Suprapubic skin (tissue), 4 donors: ENCODE measurements at regions not wholly inside any gene's neighbourhood (a gene's known extent, or its start where the extent isn't known, plus 50 kb on each side); places are given as distances from the start of the nearest gene placed in this dataset.

Experiments used
- DNase-seq, 2 donors: peaks; one replicate each; pipeline ENCODE4 v3.0.0-alpha.2; 2019; ENCODE audit warnings: low spot score in 2 of 2
- H3K27ac ChIP-seq: fragments of 200-600 bp; sonication (generic); one replicate; pipeline ENCODE4 v1.5.1; 2019
- H3K27me3 ChIP-seq: fragments of 200-600 bp; sonication (generic); one replicate; pipeline ENCODE4 v1.5.1; 2019
- H3K36me3 ChIP-seq: fragments of 200-600 bp; sonication (generic); one replicate; pipeline ENCODE4 v1.5.1; 2019
- H3K4me1 ChIP-seq: fragments of 200-600 bp; sonication (generic); one replicate; pipeline ENCODE4 v1.5.1; 2019
- H3K4me3 ChIP-seq: fragments of 200-600 bp; sonication (generic); one replicate; pipeline ENCODE4 v1.5.1; 2019; ENCODE audit warnings: mild to moderate bottlenecking
- H3K9me3 ChIP-seq: fragments of 200-600 bp; sonication (generic); one replicate; pipeline ENCODE4 v1.5.1; 2019
- EP300 ChIP-seq: sonication (generic); formaldehyde crosslinking; IDR thresholded peaks from one replicate; pipeline ENCODE4 v1.6.1; 2017; ENCODE audit warnings: antibody characterized with exemption
- POLR2A ChIP-seq, 2 donors: fragments of 450-650 bp; IDR thresholded peaks; one replicate each; pipeline ENCODE4 v1.6.1; 2017; ENCODE audit warnings: antibody characterized with exemption in 2 of 2, mild to moderate bottlenecking in 2 of 2, moderate library complexity in 2 of 2
- POLR2AphosphoS5 ChIP-seq, 3 donors: sonication (generic); formaldehyde crosslinking; IDR thresholded peaks; one replicate each; pipeline ENCODE4 v1.6.1; 2017; ENCODE audit warnings: antibody characterized with exemption in 3 of 3
- WGBS: methylation state at CpG from one replicate; pipeline ENCODE4 v1.1.5; 2018; 5-methylcytosine and 5-hydroxymethylcytosine counted together
- TF ChIP-seq, protein P1 (sequence below), 2 donors: fragments of 200-600 bp in 1 of 2; fragments of 450-650 bp in 1 of 2; sonication (generic) in 1 of 2; IDR thresholded peaks; one replicate each; pipeline ENCODE4 v1.5.1; 2016 to 2019; ENCODE audit warnings: antibody characterized with exemption in 2 of 2, mild to moderate bottlenecking in 1 of 2, moderate library complexity in 1 of 2

DNA sequence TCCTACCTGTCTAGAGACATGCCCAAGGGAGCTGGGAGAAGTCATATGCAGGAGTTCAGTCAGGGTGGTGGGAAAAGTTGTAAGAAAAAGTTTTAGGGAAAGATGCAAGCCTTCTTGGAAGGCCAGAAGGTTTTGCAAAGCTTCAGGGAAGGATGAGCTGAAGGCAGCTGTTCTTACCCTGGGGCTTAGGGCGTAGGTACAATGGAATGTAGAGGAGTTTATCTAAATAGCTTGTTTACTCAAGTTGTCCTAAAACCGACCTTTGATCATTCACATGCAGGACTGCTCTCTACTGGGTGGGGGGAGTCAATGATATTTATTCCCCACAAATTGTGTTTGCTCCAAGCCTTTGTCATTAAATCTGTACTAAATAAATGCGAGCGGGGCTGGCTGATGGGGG, 277.0 kb downstream of the CRPPA start:
- no peaks in the 10 kb centered on the region for H3K4me1 ChIP-seq
- TF ChIP-seq, protein P1, sequence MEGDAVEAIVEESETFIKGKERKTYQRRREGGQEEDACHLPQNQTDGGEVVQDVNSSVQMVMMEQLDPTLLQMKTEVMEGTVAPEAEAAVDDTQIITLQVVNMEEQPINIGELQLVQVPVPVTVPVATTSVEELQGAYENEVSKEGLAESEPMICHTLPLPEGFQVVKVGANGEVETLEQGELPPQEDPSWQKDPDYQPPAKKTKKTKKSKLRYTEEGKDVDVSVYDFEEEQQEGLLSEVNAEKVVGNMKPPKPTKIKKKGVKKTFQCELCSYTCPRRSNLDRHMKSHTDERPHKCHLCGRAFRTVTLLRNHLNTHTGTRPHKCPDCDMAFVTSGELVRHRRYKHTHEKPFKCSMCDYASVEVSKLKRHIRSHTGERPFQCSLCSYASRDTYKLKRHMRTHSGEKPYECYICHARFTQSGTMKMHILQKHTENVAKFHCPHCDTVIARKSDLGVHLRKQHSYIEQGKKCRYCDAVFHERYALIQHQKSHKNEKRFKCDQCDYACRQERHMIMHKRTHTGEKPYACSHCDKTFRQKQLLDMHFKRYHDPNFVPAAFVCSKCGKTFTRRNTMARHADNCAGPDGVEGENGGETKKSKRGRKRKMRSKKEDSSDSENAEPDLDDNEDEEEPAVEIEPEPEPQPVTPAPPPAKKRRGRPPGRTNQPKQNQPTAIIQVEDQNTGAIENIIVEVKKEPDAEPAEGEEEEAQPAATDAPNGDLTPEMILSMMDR (IDR thresholded peaks at IDR 0.05) = no peak
- TF ChIP-seq POLR2AphosphoS5 (IDR thresholded peaks at IDR 0.05) = no peak
- TF ChIP-seq EP300 = no peak
- no peak for TF ChIP-seq POLR2A (IDR thresholded peaks at IDR 0.05)
- no peaks in the 10 kb centered on the region for H3K27me3 ChIP-seq
- DNase-seq = no peak
- no peak overlapping the region for H3K27ac ChIP-seq
- no peaks in the 10 kb centered on the region for H3K36me3 ChIP-seq
- no peak overlapping the region for H3K4me3 ChIP-seq
- H3K9me3 ChIP-seq = peaks cover 5% of the 10 kb centered on the region
- WGBS = 90% methylated on average over 4 of the region's 4 CpGs

DNA sequence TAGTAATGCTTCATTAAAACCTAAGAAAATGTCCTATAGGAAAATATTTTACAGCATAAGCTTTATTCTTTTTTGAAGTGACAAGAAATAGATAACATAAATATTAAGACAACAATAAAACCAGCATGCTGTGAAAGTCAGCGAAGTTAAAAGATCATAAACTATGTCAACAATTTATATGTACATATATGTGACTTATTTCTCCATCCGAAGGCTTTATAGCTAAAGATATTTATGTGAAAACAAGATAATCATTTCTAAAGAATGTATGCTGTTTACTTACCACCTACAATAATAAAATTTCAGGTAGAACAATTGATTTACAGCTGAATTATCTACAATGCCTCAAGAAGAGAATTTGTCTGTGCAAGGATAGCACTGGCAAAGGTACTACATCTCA, 283.4 kb downstream of the CRPPA start:
- H3K36me3 ChIP-seq = no peaks in the 10 kb centered on the region
- H3K27ac ChIP-seq = no peak overlapping the region
- no peaks in the 10 kb centered on the region for H3K4me1 ChIP-seq
- no peaks in the 10 kb centered on the region for H3K9me3 ChIP-seq
- H3K4me3 ChIP-seq = no peak overlapping the region
- no peaks in the 10 kb centered on the region for H3K27me3 ChIP-seq
- 87% methylated on average over 2 of the region's 2 CpGs for WGBS
- no peak for DNase-seq
- TF ChIP-seq, protein P1 (IDR thresholded peaks at IDR 0.05) = no peak
- TF ChIP-seq POLR2AphosphoS5 (IDR thresholded peaks at IDR 0.05) (no peak), EP300 (no peak), POLR2A (IDR thresholded peaks at IDR 0.05) (no peak)

DNA sequence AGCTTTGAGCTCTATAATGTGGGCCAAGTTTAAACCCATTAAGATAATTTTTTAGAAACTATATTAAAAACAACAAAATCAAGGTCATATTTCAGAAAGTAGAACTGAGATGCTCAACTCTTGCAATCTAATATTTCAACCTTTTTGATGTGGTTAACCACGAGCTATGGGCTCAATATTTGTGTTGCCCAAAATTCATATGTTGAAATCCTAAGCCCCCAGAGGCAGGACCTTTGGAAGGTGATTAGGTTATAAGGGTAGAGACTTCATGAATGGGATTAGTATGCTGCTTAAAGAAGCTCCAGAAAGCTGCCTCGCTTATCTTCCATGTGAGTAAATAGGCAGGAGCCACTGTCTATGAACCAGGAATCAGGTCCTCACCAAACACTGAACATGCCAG, 284.4 kb downstream of the CRPPA start:
- no peak overlapping the region for H3K4me3 ChIP-seq
- DNase-seq = no peak
- 63% methylated on average over 2 of the region's 2 CpGs for WGBS
- TF ChIP-seq EP300 = no peak
- TF ChIP-seq POLR2A (IDR thresholded peaks at IDR 0.05) = no peak
- TF ChIP-seq POLR2AphosphoS5 (IDR thresholded peaks at IDR 0.05) = no peak
- TF ChIP-seq, protein P1 (IDR thresholded peaks at IDR 0.05) = no peak
- H3K9me3 ChIP-seq = no peaks in the 10 kb centered on the region
- H3K4me1 ChIP-seq = no peaks in the 10 kb centered on the region
- no peak overlapping the region for H3K27ac ChIP-seq
- H3K27me3 ChIP-seq = no peaks in the 10 kb centered on the region
- no peaks in the 10 kb centered on the region for H3K36me3 ChIP-seq

DNA sequence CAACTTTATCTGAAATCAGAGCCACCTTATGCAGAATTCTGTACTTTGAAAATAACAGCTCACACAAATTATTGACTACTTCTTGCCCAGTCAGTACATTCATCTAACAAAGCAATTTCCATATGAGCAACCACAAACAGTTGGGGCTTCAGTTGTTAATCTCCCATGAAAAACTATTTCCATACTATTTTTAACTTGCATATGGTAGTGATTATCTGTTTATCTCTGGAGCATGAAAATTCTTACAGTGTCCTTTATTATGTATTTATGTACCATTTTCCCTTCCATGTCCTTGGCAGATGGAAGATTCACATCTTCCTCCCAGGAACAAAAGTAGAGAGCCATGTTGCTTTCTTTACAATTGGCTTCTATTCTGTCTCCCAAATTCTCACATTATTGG, 285.7 kb downstream of the CRPPA start:
- TF ChIP-seq, protein P1 (IDR thresholded peaks at IDR 0.05) = no peak
- no peak for TF ChIP-seq POLR2AphosphoS5 (IDR thresholded peaks at IDR 0.05)
- TF ChIP-seq POLR2A (IDR thresholded peaks at IDR 0.05) = no peak
- TF ChIP-seq EP300 = no peak
- Histone ChIP-seq H3K27ac (no peak overlapping the region), H3K9me3 (no peaks in the 10 kb centered on the region), H3K4me1 (no peaks in the 10 kb centered on the region), H3K27me3 (no peaks in the 10 kb centered on the region), H3K36me3 (no peaks in the 10 kb centered on the region), H3K4me3 (no peak overlapping the region)
- DNase-seq = no peak

DNA sequence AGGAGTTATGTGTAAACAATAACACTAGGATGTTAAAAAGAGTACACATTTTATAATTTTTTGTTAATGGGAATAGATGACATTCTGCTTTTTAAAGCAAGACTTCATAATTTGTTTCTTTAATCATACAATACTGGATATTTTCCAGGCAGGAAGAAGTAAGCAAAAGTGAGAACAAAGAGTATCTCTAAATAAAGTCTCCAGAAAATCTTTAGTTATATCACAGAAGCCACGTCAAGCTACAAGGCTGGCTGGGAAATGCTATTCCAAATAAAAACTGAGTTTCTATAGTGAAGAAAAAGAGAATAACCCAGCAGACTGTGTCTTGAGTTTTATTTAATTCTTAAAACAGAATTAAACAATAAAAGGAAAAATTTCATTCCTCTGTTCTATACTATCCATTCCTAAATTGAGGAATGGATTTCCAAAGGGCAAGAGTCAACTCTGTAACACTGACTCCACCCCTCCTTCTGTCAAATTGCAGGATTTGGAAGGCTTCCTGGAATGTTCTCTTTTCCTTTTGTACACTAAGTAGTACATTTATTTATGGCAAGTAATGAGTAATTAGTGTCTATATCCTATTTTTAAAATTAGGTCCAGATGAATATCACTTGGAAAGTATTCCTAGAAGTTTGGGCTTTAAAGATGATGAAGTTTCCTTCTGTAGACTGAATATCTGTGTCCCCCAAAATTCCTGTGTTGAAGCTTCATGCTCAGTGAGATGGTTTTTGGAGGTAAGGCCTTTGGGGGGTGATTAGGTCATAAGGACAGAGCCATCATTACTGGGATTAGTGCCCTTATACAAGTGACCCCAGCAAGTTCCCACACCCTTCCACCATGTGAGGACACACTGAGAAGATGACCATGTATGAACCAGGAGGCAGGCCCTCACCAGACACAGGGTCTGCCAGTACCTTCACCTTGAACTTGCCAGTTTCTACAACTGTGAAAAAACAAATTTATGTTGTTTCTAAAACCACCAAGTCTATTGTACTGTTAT, 290.9 kb downstream of the CRPPA start:
- H3K9me3 ChIP-seq = no peaks in the 10 kb centered on the region
- no peaks in the 10 kb centered on the region for H3K36me3 ChIP-seq
- no peaks in the 10 kb centered on the region for H3K27me3 ChIP-seq
- WGBS = 55% methylated on average over 1 of the region's 1 CpG
- no peak overlapping the region for H3K4me3 ChIP-seq
- no peak overlapping the region for H3K27ac ChIP-seq
- TF ChIP-seq POLR2A (IDR thresholded peaks at IDR 0.05) = no peak
- DNase-seq = no peak
- no peaks in the 10 kb centered on the region for H3K4me1 ChIP-seq
